ENCODE measurements at regions not wholly inside any gene's neighbourhood (a gene's known extent, or its start where the extent isn't known, plus 50 kb on each side); places are given as distances from the start of the nearest gene placed in this dataset.

GRCh38 chr15:25060996-25061620, 106.3 kb downstream of the SNRPN start:
- Histone ChIP-seq H3K27me3 (no peaks in the 10 kb centered on the region), H3K27ac (no peak overlapping the region), H3K4me1 (replicated peaks in 1 of 2) (no peaks in the 10 kb centered on the region), H3K9me3 (replicated peaks in 1 of 3) (peaks cover 0 to 98% (median 9%) of the 10 kb centered on the region in 3 donors), H3K36me3 (replicated peaks in 1 of 2) (peaks cover 0 to 55% of the 10 kb centered on the region in 2 donors), H3K4me3 (no peak overlapping the region)
- intact Hi-C loops (cut with DNase I): no loop called here
- DNase-seq: peak in 3 of 7 donors; percentile 2 to 46 (median 13)
- 78 to 87% (median 83%) methylated on average over 9 to 10 of the region's 10 CpGs for WGBS, 4 donors
- TF ChIP-seq POLR2A (IDR thresholded peaks at IDR 0.05): no peak
- no peak for TF ChIP-seq CTCF (IDR thresholded peaks at IDR 0.05)

- H3K36me3 ChIP-seq (replicated peaks in 1 of 2): peaks cover 0 to 56% of the 10 kb centered on the region in 2 donors
- H3K4me3 ChIP-seq: no peak overlapping the region
- peak in 4 of 7 donors; percentile 1 to 41 (median 9) for DNase-seq
- intact Hi-C loops (cut with DNase I): no loop called here
- H3K4me1 ChIP-seq (replicated peaks in 1 of 2): no peaks in the 10 kb centered on the region
- WGBS, 4 donors: 89 to 94% (median 92%) methylated on average over 17 to 23 of the region's 23 CpGs
- no peak overlapping the region for H3K27ac ChIP-seq
- peaks cover 0 to 98% (median 9%) of the 10 kb centered on the region in 3 donors for H3K9me3 ChIP-seq (replicated peaks in 1 of 3)
- TF ChIP-seq CTCF (IDR thresholded peaks at IDR 0.05) (no peak), POLR2A (IDR thresholded peaks at IDR 0.05) (no peak)
- no peaks in the 10 kb centered on the region for H3K27me3 ChIP-seq
Observed at GRCh38 chr15:25061808-25062550, 107.2 kb downstream of the SNRPN start.

GRCh38 chr15:25062551-25063430, 108.0 kb downstream of the SNRPN start:
- TF ChIP-seq POLR2A (IDR thresholded peaks at IDR 0.05) (no peak), CTCF (IDR thresholded peaks at IDR 0.05) (no peak)
- DNase-seq: peak in 4 of 7 donors; percentile 0 to 46 (median 12)
- no peaks in the 10 kb centered on the region for H3K4me1 ChIP-seq (replicated peaks in 1 of 2)

GRCh38 chr15:25065286-25065685, 110.5 kb downstream of the SNRPN start:
- peak in 2 of 7 donors; percentile 7 to 37 for DNase-seq
- Histone ChIP-seq H3K36me3 (replicated peaks in 1 of 2) (peaks cover 0 to 54% of the 10 kb centered on the region in 2 donors), H3K27ac (no peak overlapping the region), H3K9me3 (replicated peaks in 1 of 3) (peaks cover 0 to 98% (median 2%) of the 10 kb centered on the region in 3 donors), H3K27me3 (no peaks in the 10 kb centered on the region), H3K4me3 (no peak overlapping the region), H3K4me1 (replicated peaks in 1 of 2) (no peaks in the 10 kb centered on the region)
- WGBS, 4 donors: 86 to 100% (median 87%) methylated on average over 6 to 9 of the region's 9 CpGs
- TF ChIP-seq CTCF (IDR thresholded peaks at IDR 0.05) (no peak), POLR2A (IDR thresholded peaks at IDR 0.05) (no peak)
- intact Hi-C loops (cut with DNase I): no loop called here

More at GRCh38 chr15:25062551-25063430, 108.0 kb downstream of the SNRPN start:
- Histone ChIP-seq H3K27me3 (no peaks in the 10 kb centered on the region), H3K9me3 (replicated peaks in 1 of 3) (peaks cover 0 to 98% (median under 1%) of the 10 kb centered on the region in 3 donors), H3K36me3 (replicated peaks in 1 of 2) (peaks cover 0 to 64% of the 10 kb centered on the region in 2 donors), H3K27ac (no peak overlapping the region), H3K4me3 (peak overlapping the region in 1 of 4 donors; percentile 11)
- 83 to 94% (median 85%) methylated on average over 10 to 13 of the region's 13 CpGs for WGBS, 4 donors
- intact Hi-C loops (cut with DNase I): no loop called here
